ACC112 (cell line): ENCODE measurements at regions not wholly inside any gene's neighbourhood (a gene's known extent, or its start where the extent isn't known, plus 50 kb on each side); places are given as distances from the start of the nearest gene placed in this dataset.

Experiments
- H2AFZ ChIP-seq: fragments of 200-600 bp; sonication (generic); one replicate; pipeline ENCODE4 v1.6.0; 2017; ENCODE audit warnings: antibody characterized with exemption, low read length; ENCODE audit not compliant: unreplicated experiment
- H3K27ac ChIP-seq: fragments of 200-600 bp; sonication (generic); 2 replicates; pipeline ENCODE4 v1.5.1; 2014; ENCODE audit warnings: low read depth, mild to moderate bottlenecking, antibody characterized with exemption, low read length, moderate library complexity
- H3K27me3 ChIP-seq: fragments of 200-600 bp; sonication (generic); 2 replicates; pipeline ENCODE4 v1.6.1; 2014; ENCODE audit warnings: mild to moderate bottlenecking, antibody characterized with exemption, low read length, moderate library complexity, mixed read lengths; ENCODE audit not compliant: insufficient read depth
- H3K36me3 ChIP-seq: fragments of 200-600 bp; sonication (generic); 2 replicates; pipeline ENCODE4 v1.6.1; 2016; ENCODE audit warnings: mild to moderate bottlenecking, antibody characterized with exemption, low read length, moderate library complexity, mixed read lengths; ENCODE audit not compliant: insufficient read depth
- H3K4me1 ChIP-seq: fragments of 200-600 bp; sonication (generic); one replicate; pipeline ENCODE4 v1.6.1; 2016; ENCODE audit warnings: low read length, mixed read lengths; ENCODE audit not compliant: insufficient read depth, unreplicated experiment, control insufficient read depth
- H3K4me3 ChIP-seq: fragments of 200-600 bp; sonication (generic); 2 replicates; pipeline ENCODE4 v1.5.1; 2014; ENCODE audit warnings: mild to moderate bottlenecking, low read depth, low read length
- H3K79me2 ChIP-seq: fragments of 200-600 bp; sonication (generic); one replicate; pipeline ENCODE4 v1.6.0; 2016; ENCODE audit warnings: low read length; ENCODE audit not compliant: control insufficient read depth, unreplicated experiment, insufficient read depth

GRCh38 chr14:58870961-58871360, 233.2 kb downstream of the DACT1 start:
- Histone ChIP-seq H3K36me3 (no peaks in the 10 kb centered on the region), H3K27me3 (no peaks in the 10 kb centered on the region), H3K79me2 (no peaks in the 10 kb centered on the region), H3K4me1 (peaks cover 8% of the 10 kb centered on the region), H2AFZ (no peak overlapping the region), H3K27ac (no peak overlapping the region), H3K4me3 (no peak overlapping the region)

- H2AFZ ChIP-seq: no peak overlapping the region
Observed at GRCh38 chr14:58871573-58871972, 233.8 kb downstream of the DACT1 start.

GRCh38 chr14:58872061-58872460, 234.3 kb downstream of the DACT1 start:
- H2AFZ ChIP-seq: no peak overlapping the region

More at GRCh38 chr14:58871573-58871972, 233.8 kb downstream of the DACT1 start:
- Histone ChIP-seq H3K4me3 (no peak overlapping the region), H3K27ac (peak overlapping the region; percentile 52), H3K79me2 (no peaks in the 10 kb centered on the region), H3K36me3 (no peaks in the 10 kb centered on the region), H3K4me1 (peaks cover 8% of the 10 kb centered on the region), H3K27me3 (no peaks in the 10 kb centered on the region)

GRCh38 chr14:58873228-58873953, 235.6 kb downstream of the DACT1 start:
- H3K27ac ChIP-seq: no peak overlapping the region
- no peaks in the 10 kb centered on the region for H3K36me3 ChIP-seq
- no peak overlapping the region for H2AFZ ChIP-seq
- H3K27me3 ChIP-seq: no peaks in the 10 kb centered on the region
- H3K4me3 ChIP-seq: no peak overlapping the region
- peaks cover 8% of the 10 kb centered on the region for H3K4me1 ChIP-seq
- no peaks in the 10 kb centered on the region for H3K79me2 ChIP-seq

More at GRCh38 chr14:58872061-58872460, 234.3 kb downstream of the DACT1 start:
- H3K79me2 ChIP-seq: no peaks in the 10 kb centered on the region
- H3K36me3 ChIP-seq: no peaks in the 10 kb centered on the region
- no peak overlapping the region for H3K4me3 ChIP-seq
- no peaks in the 10 kb centered on the region for H3K27me3 ChIP-seq
- H3K4me1 ChIP-seq: peaks cover 8% of the 10 kb centered on the region
- H3K27ac ChIP-seq: no peak overlapping the region

GRCh38 chr14:58875613-58876012, 237.9 kb downstream of the DACT1 start:
- Histone ChIP-seq H3K79me2 (no peaks in the 10 kb centered on the region), H3K4me3 (no peak overlapping the region), H3K27ac (no peak overlapping the region), H3K4me1 (peaks cover 8% of the 10 kb centered on the region), H3K36me3 (no peaks in the 10 kb centered on the region), H2AFZ (no peak overlapping the region), H3K27me3 (no peaks in the 10 kb centered on the region)

GRCh38 chr14:58876608-58877007, 238.8 kb downstream of the DACT1 start:
- Histone ChIP-seq H3K4me3 (no peak overlapping the region), H3K4me1 (peaks cover 2% of the 10 kb centered on the region), H3K27me3 (no peaks in the 10 kb centered on the region), H2AFZ (no peak overlapping the region), H3K27ac (no peak overlapping the region), H3K36me3 (no peaks in the 10 kb centered on the region), H3K79me2 (no peaks in the 10 kb centered on the region)

GRCh38 chr14:58878439-58879139, 240.8 kb downstream of the DACT1 start:
- Histone ChIP-seq H3K36me3 (no peaks in the 10 kb centered on the region), H3K27me3 (no peaks in the 10 kb centered on the region), H2AFZ (no peak overlapping the region), H3K27ac (no peak overlapping the region), H3K4me1 (peaks cover 3% of the 10 kb centered on the region), H3K4me3 (no peak overlapping the region), H3K79me2 (no peaks in the 10 kb centered on the region)

- no peaks in the 10 kb centered on the region for H3K27me3 ChIP-seq
- peaks cover 3% of the 10 kb centered on the region for H3K4me1 ChIP-seq
- no peak overlapping the region for H3K4me3 ChIP-seq
- no peak overlapping the region for H3K27ac ChIP-seq
- no peaks in the 10 kb centered on the region for H3K36me3 ChIP-seq
- no peak overlapping the region for H2AFZ ChIP-seq
- no peaks in the 10 kb centered on the region for H3K79me2 ChIP-seq
Observed at GRCh38 chr14:58881433-58881832, 243.7 kb downstream of the DACT1 start.

- H3K4me1 ChIP-seq: peaks cover 3% of the 10 kb centered on the region
- H3K36me3 ChIP-seq: no peaks in the 10 kb centered on the region
- H2AFZ ChIP-seq: no peak overlapping the region
- H3K79me2 ChIP-seq: no peaks in the 10 kb centered on the region
- H3K27ac ChIP-seq: no peak overlapping the region
- no peaks in the 10 kb centered on the region for H3K27me3 ChIP-seq
- no peak overlapping the region for H3K4me3 ChIP-seq
Observed at GRCh38 chr14:58882577-58883018, 244.8 kb downstream of the DACT1 start.

- no peaks in the 10 kb centered on the region for H3K36me3 ChIP-seq
- H3K4me3 ChIP-seq: no peak overlapping the region
- H2AFZ ChIP-seq: no peak overlapping the region
- H3K79me2 ChIP-seq: no peaks in the 10 kb centered on the region
- H3K27me3 ChIP-seq: no peaks in the 10 kb centered on the region
- H3K4me1 ChIP-seq: peaks cover 3% of the 10 kb centered on the region
- H3K27ac ChIP-seq: no peak overlapping the region
Observed at GRCh38 chr14:58884442-58884841, 246.7 kb downstream of the DACT1 start.

GRCh38 chr14:58887931-58888330, 250.2 kb downstream of the DACT1 start:
- Histone ChIP-seq H3K27ac (no peak overlapping the region), H2AFZ (no peak overlapping the region), H3K79me2 (no peaks in the 10 kb centered on the region), H3K4me1 (no peaks in the 10 kb centered on the region), H3K27me3 (no peaks in the 10 kb centered on the region), H3K36me3 (no peaks in the 10 kb centered on the region), H3K4me3 (no peak overlapping the region)
